IPS-18a (cell line): ENCODE measurements at regions not wholly inside any gene's neighbourhood (a gene's known extent, or its start where the extent isn't known, plus 50 kb on each side); places are given as distances from the start of the nearest gene placed in this dataset.
"Not testable (repeated sequence)": the region's sequence is repeated elsewhere in the genome, so short reads cannot be mapped to it uniquely, and the experiment has no call there.

Experiments used
- H3K27ac ChIP-seq: one replicate; pipeline ENCODE4 v1.5.1; 2013; ENCODE audit warnings: low read length
- H3K27me3 ChIP-seq: one replicate; pipeline ENCODE4 v1.6.1; 2013; ENCODE audit warnings: mild to moderate bottlenecking, low read length; ENCODE audit not compliant: control insufficient read depth, insufficient read depth
- H3K36me3 ChIP-seq: one replicate; pipeline ENCODE4 v1.6.1; 2013; ENCODE audit warnings: low read depth, low read length; ENCODE audit not compliant: control insufficient read depth
- H3K4me1 ChIP-seq: one replicate; pipeline ENCODE4 v1.6.1; 2013; ENCODE audit warnings: low read depth, low read length; ENCODE audit not compliant: control insufficient read depth
- H3K4me3 ChIP-seq: one replicate; pipeline ENCODE4 v1.5.1; 2013; ENCODE audit warnings: low read length
- H3K9ac ChIP-seq: one replicate; pipeline ENCODE4 v1.6.1; 2013; ENCODE audit warnings: mild to moderate bottlenecking, low read length, moderate library complexity
- H3K9me3 ChIP-seq: one replicate; pipeline ENCODE4 v1.6.1; 2013; ENCODE audit warnings: low read depth, low read length; ENCODE audit not compliant: control insufficient read depth

GRCh38 chr2:116769514-116769913 is 1045.0 kb upstream of the DDX18 start:
- no peak overlapping the region for H3K4me3 ChIP-seq
- H3K4me1 ChIP-seq, result no peaks in the 10 kb centered on the region
- no peaks in the 10 kb centered on the region for H3K36me3 ChIP-seq
- no peak overlapping the region for H3K27ac ChIP-seq
- H3K27me3 ChIP-seq, result no peaks in the 10 kb centered on the region
- no peaks in the 10 kb centered on the region for H3K9me3 ChIP-seq
- H3K9ac ChIP-seq, result no peak overlapping the region

- no peak overlapping the region for H3K9ac ChIP-seq
- H3K36me3 ChIP-seq, result no peaks in the 10 kb centered on the region
- no peak overlapping the region for H3K27ac ChIP-seq
- no peaks in the 10 kb centered on the region for H3K4me1 ChIP-seq
- H3K27me3 ChIP-seq, result no peaks in the 10 kb centered on the region
- no peak overlapping the region for H3K4me3 ChIP-seq
- no peaks in the 10 kb centered on the region for H3K9me3 ChIP-seq
Observed at GRCh38 chr2:116776556-116776955, 1037.9 kb upstream of the DDX18 start.

- Histone ChIP-seq H3K9ac (no peak overlapping the region), H3K27ac (no peak overlapping the region), H3K27me3 (no peaks in the 10 kb centered on the region), H3K36me3 (no peaks in the 10 kb centered on the region), H3K4me1 (peaks cover 6% of the 10 kb centered on the region), H3K9me3 (no peaks in the 10 kb centered on the region), H3K4me3 (no peak overlapping the region)
Observed at GRCh38 chr2:116787848-116788247, 1026.6 kb upstream of the DDX18 start.

GRCh38 chr2:116802671-116803070 is 1011.8 kb upstream of the DDX18 start:
- Histone ChIP-seq H3K4me3 (no peak overlapping the region), H3K9ac (no peak overlapping the region)

GRCh38 chr2:116804901-116805300 is 1009.6 kb upstream of the DDX18 start:
- H3K27me3 ChIP-seq, result no peaks in the 10 kb centered on the region
- H3K27ac ChIP-seq, result no peak overlapping the region
- no peaks in the 10 kb centered on the region for H3K4me1 ChIP-seq
- no peak overlapping the region for H3K4me3 ChIP-seq
- H3K9me3 ChIP-seq, result peaks cover 22% of the 10 kb centered on the region
- no peak overlapping the region for H3K9ac ChIP-seq
- H3K36me3 ChIP-seq, result no peaks in the 10 kb centered on the region

More at GRCh38 chr2:116802671-116803070, 1011.8 kb upstream of the DDX18 start:
- Histone ChIP-seq H3K27me3 (no peaks in the 10 kb centered on the region), H3K9me3 (peaks cover 22% of the 10 kb centered on the region), H3K27ac (no peak overlapping the region), H3K4me1 (no peaks in the 10 kb centered on the region), H3K36me3 (no peaks in the 10 kb centered on the region)

GRCh38 chr2:116806505-116806904 is 1008.0 kb upstream of the DDX18 start:
- H3K27ac ChIP-seq, H3K4me1 ChIP-seq, H3K27me3 ChIP-seq, H3K4me3 ChIP-seq, H3K9ac ChIP-seq, H3K36me3 ChIP-seq: not testable (repeated sequence)
- H3K9me3 ChIP-seq, result peaks cover 22% of the 10 kb centered on the region

GRCh38 chr2:116809109-116809508 is 1005.4 kb upstream of the DDX18 start:
- Histone ChIP-seq H3K9me3 (no peaks in the 10 kb centered on the region), H3K4me3 (no peak overlapping the region), H3K27ac (no peak overlapping the region), H3K27me3 (no peaks in the 10 kb centered on the region), H3K9ac (no peak overlapping the region), H3K4me1 (no peaks in the 10 kb centered on the region), H3K36me3 (no peaks in the 10 kb centered on the region)

GRCh38 chr2:116810071-116810470 is 1004.4 kb upstream of the DDX18 start:
- Histone ChIP-seq H3K9ac (no peak overlapping the region), H3K27ac (no peak overlapping the region), H3K36me3 (no peaks in the 10 kb centered on the region), H3K4me3 (no peak overlapping the region), H3K27me3 (no peaks in the 10 kb centered on the region), H3K9me3 (no peaks in the 10 kb centered on the region), H3K4me1 (no peaks in the 10 kb centered on the region)

GRCh38 chr2:116810645-116811044 is 1003.8 kb upstream of the DDX18 start:
- H3K4me1 ChIP-seq, result no peaks in the 10 kb centered on the region
- H3K27ac ChIP-seq, result no peak overlapping the region
- H3K9me3 ChIP-seq, result no peaks in the 10 kb centered on the region
- no peak overlapping the region for H3K9ac ChIP-seq
- no peaks in the 10 kb centered on the region for H3K27me3 ChIP-seq
- no peak overlapping the region for H3K4me3 ChIP-seq
- H3K36me3 ChIP-seq, result no peaks in the 10 kb centered on the region

GRCh38 chr2:116819355-116819754 is 995.1 kb upstream of the DDX18 start:
- H3K27ac ChIP-seq, result no peak overlapping the region
- no peaks in the 10 kb centered on the region for H3K36me3 ChIP-seq
- H3K9ac ChIP-seq, result no peak overlapping the region
- H3K27me3 ChIP-seq, result no peaks in the 10 kb centered on the region
- H3K4me1 ChIP-seq, result no peaks in the 10 kb centered on the region
- no peaks in the 10 kb centered on the region for H3K9me3 ChIP-seq
- H3K4me3 ChIP-seq, result no peak overlapping the region

- Histone ChIP-seq H3K9ac (no peak overlapping the region), H3K27ac (no peak overlapping the region), H3K36me3 (no peaks in the 10 kb centered on the region), H3K27me3 (no peaks in the 10 kb centered on the region), H3K4me1 (no peaks in the 10 kb centered on the region), H3K9me3 (no peaks in the 10 kb centered on the region), H3K4me3 (no peak overlapping the region)
Observed at GRCh38 chr2:116820986-116821385, 993.5 kb upstream of the DDX18 start.

GRCh38 chr2:116829543-116829942 is 984.9 kb upstream of the DDX18 start:
- H3K9me3 ChIP-seq, H3K36me3 ChIP-seq, H3K9ac ChIP-seq, H3K4me1 ChIP-seq, H3K27me3 ChIP-seq, H3K27ac ChIP-seq, H3K4me3 ChIP-seq: not testable (repeated sequence)
